Stimulated activated naive B cell treated with anti-CD40 and anti-IgM and Interleukin-4, amounts not matched to agents 10 μg/mL and 1 μg/mL and 100 μg/mL, for 72 hours (primary cell): ENCODE measurements at regions not wholly inside any gene's neighbourhood (a gene's known extent, or its start where the extent isn't known, plus 50 kb on each side); places are given as distances from the start of the nearest gene placed in this dataset.

ENCODE experiments used
- ATAC-seq, 2 donors: fragments of 150-1000 bp; cut with Tn5 transposase; replicated peaks; 2 replicates each; pipeline ENCODE4 v1.10.0; 2021; ENCODE audit warnings: moderate library complexity in 1 of 2
- DNase-seq: peaks from one replicate; pipeline ENCODE4 v3.0.0; 2021
- H3K27ac Mint-ChIP-seq: one replicate; pipeline ENCODE4 v1.8.0; 2022; ENCODE audit warnings: mild to moderate bottlenecking, mixed read lengths
- H3K27me3 Mint-ChIP-seq, 2 donors: one replicate each; pipeline ENCODE4 v1.8.0; 2022; ENCODE audit warnings: mixed read lengths in 2 of 2
- H3K36me3 Mint-ChIP-seq, 2 donors: one replicate each; pipeline ENCODE4 v1.8.0; 2022; ENCODE audit warnings: mixed read lengths in 2 of 2, mild to moderate bottlenecking in 1 of 2
- H3K4me1 Mint-ChIP-seq, 2 donors: one replicate each; pipeline ENCODE4 v1.8.0; 2022; ENCODE audit warnings: mixed read lengths in 2 of 2, mild to moderate bottlenecking in 1 of 2
- H3K4me3 Mint-ChIP-seq, 2 donors: one replicate each; pipeline ENCODE4 v1.8.0; 2022; ENCODE audit warnings: mild to moderate bottlenecking in 2 of 2, mixed read lengths in 2 of 2, moderate library complexity in 1 of 2
- H3K9me3 Mint-ChIP-seq, 2 donors: one replicate each; pipeline ENCODE4 v1.8.0; 2022; ENCODE audit warnings: mixed read lengths in 2 of 2, mild to moderate bottlenecking in 1 of 2

DNA sequence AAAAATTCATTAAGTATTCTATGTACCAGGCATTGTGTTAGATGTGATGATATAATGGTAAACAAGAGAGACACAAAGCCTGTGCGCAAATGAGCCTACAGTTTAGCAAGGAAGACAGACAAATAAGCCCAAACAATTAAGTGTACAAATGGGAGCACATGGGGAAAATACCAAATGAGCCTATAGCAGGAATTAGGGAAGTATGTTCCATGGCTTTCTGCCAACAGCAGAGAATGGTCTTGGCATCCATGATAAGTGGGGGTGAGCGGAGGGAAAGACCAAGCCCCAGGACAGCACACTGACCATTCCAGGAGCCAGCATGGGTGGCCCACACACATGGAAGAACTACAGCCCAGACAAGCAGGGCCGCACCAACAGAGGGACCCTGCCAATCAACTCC is 369.7 kb downstream of the DEPDC1B start:
- Mint-ChIP-seq H3K4me3 (no peak overlapping the region), H3K27me3 (no peaks in the 10 kb centered on the region)

DNA sequence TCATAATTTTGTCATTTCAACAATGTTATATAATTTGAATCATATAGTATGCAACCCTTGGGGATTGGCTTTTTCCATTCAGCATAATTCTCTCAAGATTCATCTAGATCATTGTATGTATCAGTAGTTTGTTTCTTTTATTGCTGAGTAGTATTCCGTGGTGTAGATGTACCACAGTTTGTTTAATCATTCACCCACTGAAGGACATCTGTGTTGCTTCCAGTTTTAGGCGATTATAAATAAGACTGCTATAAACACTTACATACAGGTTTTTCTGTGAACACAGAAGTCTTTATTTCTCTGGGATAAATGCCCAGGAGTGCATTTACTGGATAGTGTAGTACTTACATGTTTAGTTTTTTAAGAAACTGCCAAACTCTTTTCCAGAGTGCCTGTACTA is 374.1 kb downstream of the DEPDC1B start:
- no peak for DNase-seq
- Mint-ChIP-seq H3K27ac (no peak overlapping the region), H3K4me3 (no peak overlapping the region), H3K9me3 (peaks cover 14 to 18% of the 10 kb centered on the region in 2 donors), H3K36me3 (peaks cover 9 to 18% of the 10 kb centered on the region in 2 donors), H3K27me3 (no peaks in the 10 kb centered on the region), H3K4me1 (no peaks in the 10 kb centered on the region)
- no peak for ATAC-seq

More for the DNA sequence above, 369.7 kb downstream of the DEPDC1B start:
- DNase-seq: no peak
- ATAC-seq: no peak
- Mint-ChIP-seq H3K27ac (no peak overlapping the region), H3K36me3 (peaks cover 2 to 6% of the 10 kb centered on the region in 2 donors), H3K9me3 (peaks cover 0 to 5% of the 10 kb centered on the region in 2 donors), H3K4me1 (peaks cover 0 to 3% of the 10 kb centered on the region in 2 donors)

DNA sequence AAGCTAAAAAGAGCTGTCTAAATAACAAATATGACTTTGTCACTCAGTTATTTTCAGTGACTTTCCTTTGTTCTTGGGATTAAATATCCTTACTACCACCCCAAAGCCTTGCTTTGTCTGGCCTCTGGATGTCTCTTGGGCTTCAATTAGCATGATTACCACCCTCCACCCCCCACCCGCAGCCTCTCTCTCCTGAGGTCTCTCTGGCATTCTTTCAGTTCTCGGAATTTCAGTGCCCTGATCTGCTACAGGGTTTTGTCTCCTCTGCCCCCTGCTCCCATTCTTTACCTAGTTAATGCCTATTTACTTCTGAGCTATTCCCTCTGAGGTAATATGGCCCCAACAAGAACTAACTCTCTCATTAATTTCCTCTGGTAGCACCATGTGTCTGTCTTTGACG is 376.4 kb downstream of the DEPDC1B start:
- ATAC-seq: no peak
- Mint-ChIP-seq H3K27me3 (no peaks in the 10 kb centered on the region), H3K36me3 (peaks cover 13 to 20% of the 10 kb centered on the region in 2 donors), H3K27ac (no peak overlapping the region), H3K4me3 (no peak overlapping the region), H3K4me1 (no peaks in the 10 kb centered on the region), H3K9me3 (peaks cover 16 to 21% of the 10 kb centered on the region in 2 donors)
- DNase-seq: no peak

DNA sequence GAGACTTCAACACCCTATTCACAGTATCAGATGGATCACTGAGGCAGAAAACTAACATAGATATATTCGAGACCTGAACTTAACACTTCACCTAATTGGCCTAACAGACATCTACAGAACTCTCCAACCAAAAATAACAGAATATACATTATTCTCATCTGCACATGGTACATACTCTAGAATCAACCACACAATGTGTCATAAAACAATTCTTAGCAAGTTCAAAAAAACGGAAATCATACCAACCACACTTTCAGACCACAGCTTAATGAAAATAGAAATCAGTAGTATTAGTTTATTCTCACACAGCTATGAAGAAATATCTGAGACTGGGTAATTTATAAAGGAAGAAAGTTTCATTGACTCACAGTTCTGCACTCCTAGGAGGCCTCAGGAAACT is 387.9 kb downstream of the DEPDC1B start:
- no peak for ATAC-seq
- H3K9me3 Mint-ChIP-seq: peaks cover 0 to under 1% of the 10 kb centered on the region in 2 donors
- no peak overlapping the region for H3K27ac Mint-ChIP-seq
- no peak for DNase-seq
- H3K27me3 Mint-ChIP-seq: no peaks in the 10 kb centered on the region
- H3K36me3 Mint-ChIP-seq: no peaks in the 10 kb centered on the region
- H3K4me3 Mint-ChIP-seq: no peak overlapping the region
- H3K4me1 Mint-ChIP-seq: peaks cover 3 to 6% of the 10 kb centered on the region in 2 donors

DNA sequence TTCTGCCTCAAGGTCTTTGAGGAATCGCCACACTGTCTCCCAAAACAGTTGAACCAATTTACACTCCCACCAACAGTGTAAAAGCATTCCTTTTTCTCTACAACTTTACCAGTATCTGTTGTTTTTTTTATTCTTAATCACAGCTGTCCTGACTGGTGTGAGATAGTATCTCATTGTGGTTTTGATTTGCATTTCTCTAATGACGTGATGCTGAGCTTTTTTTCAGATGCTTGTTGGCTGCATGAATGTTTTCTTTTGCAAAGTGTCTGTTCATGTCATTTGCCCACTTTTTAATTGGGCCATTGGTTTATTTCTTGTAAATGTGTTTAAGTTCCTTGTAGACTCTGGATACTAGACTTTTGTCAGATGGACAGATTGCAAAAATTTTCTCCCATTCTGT is 400.0 kb downstream of the DEPDC1B start:
- Mint-ChIP-seq H3K4me1 (peaks cover 0 to 11% of the 10 kb centered on the region in 2 donors), H3K4me3 (no peak overlapping the region), H3K27ac (no peak overlapping the region), H3K9me3 (peaks cover 0 to 10% of the 10 kb centered on the region in 2 donors), H3K36me3 (peaks cover 5 to 6% of the 10 kb centered on the region in 2 donors), H3K27me3 (no peaks in the 10 kb centered on the region)
- ATAC-seq: no peak
- no peak for DNase-seq

DNA sequence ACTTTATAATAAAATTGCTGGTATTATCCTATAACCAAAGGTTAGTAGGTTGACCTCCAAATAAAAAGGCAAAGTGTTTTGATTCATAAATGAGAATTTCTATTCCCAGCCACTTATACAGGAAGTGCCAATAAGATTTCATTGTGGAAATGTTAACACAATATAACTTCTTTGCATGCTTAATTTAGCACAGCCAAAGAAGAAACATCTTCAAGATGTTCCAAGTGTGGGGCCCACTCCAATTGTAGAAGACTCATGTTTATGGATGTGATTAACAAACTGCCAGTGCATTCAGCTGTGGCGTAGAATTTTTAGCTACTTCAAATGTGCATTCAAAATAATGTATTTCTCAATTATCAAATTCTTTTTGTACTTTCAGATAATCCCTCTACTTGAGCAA is 402.3 kb downstream of the DEPDC1B start:
- Mint-ChIP-seq H3K36me3 (peaks cover 3 to 5% of the 10 kb centered on the region in 2 donors), H3K27ac (no peak overlapping the region), H3K9me3 (peaks cover 0 to 7% of the 10 kb centered on the region in 2 donors), H3K27me3 (no peaks in the 10 kb centered on the region), H3K4me1 (peaks cover 0 to 11% of the 10 kb centered on the region in 2 donors), H3K4me3 (no peak overlapping the region)
- ATAC-seq: no peak
- no peak for DNase-seq

DNA sequence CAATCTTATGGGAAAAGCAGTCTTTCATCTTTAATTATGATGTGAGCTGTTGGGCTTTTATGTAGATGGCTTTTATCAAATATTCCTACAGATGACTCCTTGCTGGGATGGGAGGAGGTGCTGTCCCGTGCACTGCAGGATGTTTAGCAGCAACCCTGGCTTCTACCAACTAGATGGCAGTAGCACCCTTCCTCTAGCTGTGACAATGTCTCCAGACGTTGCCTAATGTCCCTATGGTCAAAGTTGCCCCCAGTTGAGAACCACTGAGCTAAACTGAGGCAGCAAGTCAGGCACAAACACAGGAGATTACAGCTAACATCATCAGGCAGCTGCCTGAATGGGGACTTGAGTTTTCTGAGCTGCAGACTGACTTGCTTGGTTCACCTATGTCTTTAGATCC is 401.9 kb upstream of the PDE4D start:
- Mint-ChIP-seq H3K4me1 (peaks cover 0 to 11% of the 10 kb centered on the region in 2 donors), H3K27ac (no peak overlapping the region), H3K27me3 (no peaks in the 10 kb centered on the region), H3K9me3 (peaks cover 0 to 5% of the 10 kb centered on the region in 2 donors), H3K4me3 (no peak overlapping the region), H3K36me3 (peaks cover under 1 to 3% of the 10 kb centered on the region in 2 donors)
- peak; percentile 3 for DNase-seq
- peak; percentile 63 to 74 for ATAC-seq

DNA sequence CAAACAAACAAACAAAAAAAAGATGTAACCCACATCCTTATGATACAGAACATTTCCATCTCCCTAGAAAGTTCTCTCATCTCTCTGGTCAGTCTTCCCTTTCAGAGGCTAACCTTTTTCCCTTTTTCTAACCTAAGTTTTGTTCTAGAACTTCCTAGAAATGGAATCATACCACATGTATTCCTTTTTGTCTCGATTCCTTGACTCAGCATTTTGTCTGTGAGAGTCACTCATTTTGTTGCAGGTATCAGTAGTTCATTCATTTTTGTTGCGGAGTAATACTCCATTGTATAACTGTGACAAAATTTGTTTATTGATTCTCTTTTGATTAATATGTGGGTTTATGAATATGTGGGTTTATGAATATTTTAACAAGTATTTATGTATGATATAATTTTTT is 400.0 kb upstream of the PDE4D start:
- Mint-ChIP-seq H3K9me3 (no peaks in the 10 kb centered on the region), H3K36me3 (no peaks in the 10 kb centered on the region), H3K4me1 (peaks cover 0 to 9% of the 10 kb centered on the region in 2 donors), H3K27me3 (no peaks in the 10 kb centered on the region), H3K27ac (no peak overlapping the region), H3K4me3 (no peak overlapping the region)
- no peak for ATAC-seq
- DNase-seq: no peak

DNA sequence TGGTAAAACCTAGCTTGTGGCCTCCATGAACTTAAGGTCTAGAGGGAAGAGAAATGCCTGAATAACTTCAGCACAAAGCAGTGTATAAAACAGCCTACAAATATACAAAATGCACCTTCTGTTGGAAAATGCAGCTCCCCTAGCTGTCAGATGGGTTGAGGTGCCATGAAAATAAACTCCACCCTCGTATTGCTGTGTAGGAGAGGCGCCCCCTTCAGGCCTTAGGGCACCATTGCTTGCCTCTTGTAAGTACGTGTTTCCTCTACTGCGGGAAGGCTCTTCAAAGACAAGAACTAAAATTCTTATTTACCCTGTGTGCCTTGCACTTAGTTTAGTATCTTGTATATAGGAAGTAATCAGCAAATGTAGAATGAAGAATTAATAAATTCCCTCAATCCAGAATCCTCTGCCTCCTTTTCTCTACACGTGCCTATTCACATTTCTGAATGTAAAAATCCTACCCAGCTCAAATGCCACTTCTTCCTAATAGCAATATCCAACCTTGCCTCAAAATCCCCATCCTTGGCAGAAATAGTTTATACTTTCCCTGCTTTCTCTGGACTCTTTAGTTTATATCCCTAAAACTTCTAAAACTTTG is 393.7 kb upstream of the PDE4D start:
- Mint-ChIP-seq H3K4me3 (no peak overlapping the region), H3K27me3 (no peaks in the 10 kb centered on the region), H3K4me1 (peaks cover 0 to 2% of the 10 kb centered on the region in 2 donors), H3K36me3 (no peaks in the 10 kb centered on the region), H3K9me3 (no peaks in the 10 kb centered on the region), H3K27ac (no peak overlapping the region)
- peak; percentile 85 to 88 for ATAC-seq
- DNase-seq: peak; percentile 42

DNA sequence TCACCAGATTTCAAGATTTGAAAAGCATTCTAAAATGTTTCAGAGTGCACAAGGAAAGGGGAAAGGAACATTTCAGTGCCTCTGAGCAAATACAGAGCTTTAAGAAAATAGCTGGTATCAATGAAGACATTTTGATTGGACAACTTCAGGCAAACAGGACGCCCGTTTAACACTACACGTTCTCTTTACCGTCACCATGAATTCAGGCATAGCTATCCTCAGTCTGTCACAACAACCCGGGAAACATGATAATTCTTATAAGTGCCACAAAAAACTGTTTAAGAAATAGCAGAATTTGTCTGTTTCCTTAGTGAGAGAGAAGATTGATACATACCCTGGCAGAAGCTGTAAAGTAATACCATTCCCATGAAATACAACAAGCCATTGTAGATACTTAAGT is 392.4 kb upstream of the PDE4D start:
- Mint-ChIP-seq H3K27me3 (no peaks in the 10 kb centered on the region), H3K4me3 (no peak overlapping the region), H3K27ac (no peak overlapping the region), H3K9me3 (no peaks in the 10 kb centered on the region), H3K36me3 (no peaks in the 10 kb centered on the region), H3K4me1 (peaks cover 0 to 2% of the 10 kb centered on the region in 2 donors)
- DNase-seq (no peak), ATAC-seq (no peak)

DNA sequence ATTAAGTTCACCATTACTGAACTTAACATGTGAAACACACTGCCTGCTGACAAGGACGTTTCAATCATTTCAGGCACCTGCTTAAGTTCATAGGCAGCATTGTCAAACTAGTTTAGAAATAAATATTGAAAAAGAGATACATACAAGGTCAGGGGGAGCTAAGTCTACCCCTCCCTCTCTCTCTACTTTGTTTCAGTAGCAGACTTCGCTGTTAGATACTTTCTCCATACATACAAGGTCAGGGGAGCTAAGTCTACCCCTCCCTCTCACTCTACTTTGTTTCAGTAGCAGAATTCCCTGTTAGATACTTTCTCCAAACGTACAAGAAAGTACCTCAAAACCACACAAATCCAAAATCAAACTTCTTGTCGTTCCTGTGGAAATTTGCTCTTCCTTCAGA is 387.4 kb upstream of the PDE4D start:
- Mint-ChIP-seq H3K4me1 (peaks cover 0 to 2% of the 10 kb centered on the region in 2 donors), H3K27ac (no peak overlapping the region), H3K27me3 (no peaks in the 10 kb centered on the region), H3K36me3 (no peaks in the 10 kb centered on the region), H3K9me3 (peaks cover 0 to 5% of the 10 kb centered on the region in 2 donors), H3K4me3 (no peak overlapping the region)
- ATAC-seq (no peak), DNase-seq (no peak)

DNA sequence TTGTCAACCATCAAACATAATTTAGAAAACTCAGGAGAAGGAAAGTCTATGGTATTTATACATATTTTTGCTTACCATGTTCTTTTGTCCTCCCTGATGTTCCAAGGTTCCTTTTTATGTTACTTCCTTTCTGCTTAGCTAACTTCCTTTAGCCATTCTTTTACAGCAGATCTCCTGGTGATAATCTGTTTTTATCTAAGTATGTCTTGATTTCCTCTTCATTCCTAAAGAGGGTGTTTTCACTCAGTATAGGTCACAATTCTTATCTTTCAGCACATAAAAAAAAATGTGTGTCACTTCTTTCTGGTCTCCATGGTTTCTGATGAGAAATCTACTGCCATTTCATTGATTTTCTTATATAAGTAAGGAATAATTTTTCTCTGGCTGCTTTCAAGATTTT is 384.4 kb upstream of the PDE4D start:
- H3K4me1 Mint-ChIP-seq: peaks cover 0 to 1% of the 10 kb centered on the region in 2 donors
- no peaks in the 10 kb centered on the region for H3K36me3 Mint-ChIP-seq
- H3K4me3 Mint-ChIP-seq: no peak overlapping the region
- peaks cover 0 to 5% of the 10 kb centered on the region in 2 donors for H3K9me3 Mint-ChIP-seq
- no peak overlapping the region for H3K27ac Mint-ChIP-seq
- DNase-seq: no peak
- H3K27me3 Mint-ChIP-seq: no peaks in the 10 kb centered on the region
- no peak for ATAC-seq

DNA sequence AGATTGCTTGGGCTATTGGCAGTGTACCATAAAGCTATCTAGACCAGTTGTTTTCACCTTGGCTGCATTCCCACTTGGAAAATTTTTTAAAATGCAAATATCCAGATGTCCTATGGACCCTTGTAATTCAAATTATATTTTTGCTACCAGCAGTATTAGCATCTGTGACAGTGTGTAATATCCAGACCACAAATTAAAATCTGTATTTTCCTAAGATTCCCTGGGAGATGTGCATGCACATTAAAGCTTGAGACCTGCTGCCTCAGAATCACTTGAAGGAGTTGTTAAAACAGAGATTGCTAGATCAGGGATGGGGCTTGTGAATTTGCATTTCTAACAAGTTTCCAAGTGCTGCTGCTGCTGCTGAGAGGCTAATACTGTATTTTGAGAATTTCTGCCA is 381.2 kb upstream of the PDE4D start:
- Mint-ChIP-seq H3K9me3 (peaks cover 0 to 5% of the 10 kb centered on the region in 2 donors), H3K27me3 (no peaks in the 10 kb centered on the region), H3K36me3 (no peaks in the 10 kb centered on the region), H3K27ac (no peak overlapping the region), H3K4me3 (no peak overlapping the region), H3K4me1 (peaks cover 0 to 1% of the 10 kb centered on the region in 2 donors)
- DNase-seq (no peak), ATAC-seq (no peak)

DNA sequence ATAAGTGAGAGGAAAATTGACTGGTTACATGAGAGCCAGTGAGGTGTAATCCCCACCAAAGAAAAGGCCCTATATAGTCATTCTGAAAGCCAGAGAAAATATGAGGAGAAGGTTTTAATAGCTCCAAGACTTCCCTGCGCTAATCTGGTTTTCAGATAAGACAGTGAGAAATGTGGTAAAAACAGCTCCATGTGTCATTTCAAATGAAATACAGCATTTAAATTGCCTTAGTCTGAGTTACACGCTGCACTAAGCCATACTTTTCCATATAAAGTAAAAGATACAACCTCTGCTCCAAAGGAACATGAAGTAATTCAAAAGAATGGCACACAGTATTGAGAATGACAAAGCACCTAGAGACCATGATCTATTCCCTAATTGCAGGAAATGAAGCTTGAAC is 378.0 kb upstream of the PDE4D start:
- no peaks in the 10 kb centered on the region for H3K9me3 Mint-ChIP-seq
- H3K27me3 Mint-ChIP-seq: no peaks in the 10 kb centered on the region
- DNase-seq (no peak), ATAC-seq (no peak)
- H3K27ac Mint-ChIP-seq: no peak overlapping the region
- H3K4me3 Mint-ChIP-seq: no peak overlapping the region
- no peaks in the 10 kb centered on the region for H3K4me1 Mint-ChIP-seq
- no peaks in the 10 kb centered on the region for H3K36me3 Mint-ChIP-seq

DNA sequence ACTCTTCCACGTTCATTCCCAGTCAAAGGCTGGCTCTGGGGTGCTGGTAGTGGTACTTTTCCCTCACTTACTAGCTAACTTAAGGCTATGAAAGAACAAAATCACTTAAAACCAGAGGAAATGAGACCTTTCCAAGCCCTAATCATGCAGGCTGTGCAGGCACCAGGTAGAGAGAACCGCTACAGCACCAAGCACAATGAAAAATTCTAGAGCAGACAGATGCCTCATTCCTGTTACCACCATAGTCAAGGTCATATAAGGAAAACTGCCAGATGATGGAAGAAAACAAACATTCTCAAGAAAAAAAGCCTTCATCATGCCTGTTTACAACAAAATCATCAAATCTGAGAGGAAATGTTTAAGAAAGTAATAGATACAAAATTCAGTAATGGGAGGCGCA is 374.4 kb upstream of the PDE4D start:
- DNase-seq: no peak
- H3K36me3 Mint-ChIP-seq: no peaks in the 10 kb centered on the region
- no peak overlapping the region for H3K27ac Mint-ChIP-seq
- no peaks in the 10 kb centered on the region for H3K4me1 Mint-ChIP-seq
- no peak for ATAC-seq
- H3K27me3 Mint-ChIP-seq: no peaks in the 10 kb centered on the region
- H3K9me3 Mint-ChIP-seq: no peaks in the 10 kb centered on the region
- H3K4me3 Mint-ChIP-seq: no peak overlapping the region

DNA sequence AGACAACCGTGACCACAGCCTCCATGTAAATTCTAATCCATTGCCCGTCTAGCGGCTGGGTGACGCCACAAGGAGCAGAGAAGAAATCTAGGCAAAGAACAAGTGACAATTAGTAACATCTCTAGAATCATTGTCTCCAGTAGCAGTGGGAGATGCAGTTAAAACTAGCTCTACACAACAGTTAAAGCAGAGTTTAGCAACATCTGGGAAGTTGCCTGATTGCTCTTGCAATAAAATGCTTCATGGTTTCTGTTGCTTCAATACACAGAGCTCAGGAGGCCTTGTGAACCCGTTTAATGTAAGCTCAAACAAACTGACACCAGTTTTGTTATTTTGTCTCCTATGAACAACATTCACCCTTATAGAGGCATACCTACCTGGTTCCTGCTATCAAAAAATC is 369.8 kb upstream of the PDE4D start:
- H3K9me3 Mint-ChIP-seq: no peaks in the 10 kb centered on the region
- H3K4me3 Mint-ChIP-seq: no peak overlapping the region
- H3K27me3 Mint-ChIP-seq: no peaks in the 10 kb centered on the region
- H3K36me3 Mint-ChIP-seq: no peaks in the 10 kb centered on the region
- peaks cover 7% of the 10 kb centered on the region in 2 donors for H3K4me1 Mint-ChIP-seq
- H3K27ac Mint-ChIP-seq: no peak overlapping the region
- DNase-seq (no peak), ATAC-seq (no peak)
